ENCODE measurements at regions not wholly inside any gene's neighbourhood (a gene's known extent, or its start where the extent isn't known, plus 50 kb on each side); places are given as distances from the start of the nearest gene placed in this dataset.

- TF ChIP-seq REST (IDR thresholded peaks at IDR 0.05; ENCODE audit: insufficient read depth in 1 of 2, low read depth in 2 of 2, low read length in 2 of 2): no peak
- no peak for TF ChIP-seq TAF1 (IDR thresholded peaks at IDR 0.05; ENCODE audit: borderline replicate concordance, insufficient read depth, low read length)
- no peak for TF ChIP-seq POLR2AphosphoS5 (IDR thresholded peaks at IDR 0.05; ENCODE audit: low read depth, low read length)
Observed at GRCh38 chr5:155598552-155598951, 585.0 kb downstream of the KIF4B start.
